T47D (cell line): ENCODE measurements at regions not wholly inside any gene's neighbourhood (a gene's known extent, or its start where the extent isn't known, plus 50 kb on each side); places are given as distances from the start of the nearest gene placed in this dataset.
A peak's percentile ranks its signal among the peaks of the same experiment; 100 is the strongest.

ENCODE experiments used
- DNase-seq, 2 experiments: peaks; one replicate each; pipeline versions ENCODE4 v3.0.0 to v3.0.0-alpha.2; 2011 to 2012; ENCODE audit warnings: low read depth in 1 of 2, low spot score in 1 of 2
- JUND ChIP-seq: IDR thresholded peaks from 2 replicates; pipeline ENCODE4 v1.6.1; 2012; ENCODE audit warnings: low read depth
- in situ Hi-C: cut with HindIII; loops from 2 replicates; pipeline ENCODE4 v1.10.0; 2016; ENCODE audit warnings: low sequenced_read_pairs, low pct_unique_long_range_greater_than_20kb

- in situ Hi-C loops: no loop called here
- peak; percentile 29 to 65 for DNase-seq
- no peak for TF ChIP-seq JUND
These were observed 343.1 kb upstream of the SEMA6D start for GRCh38 chr15:47374222-47374621.

DNA sequence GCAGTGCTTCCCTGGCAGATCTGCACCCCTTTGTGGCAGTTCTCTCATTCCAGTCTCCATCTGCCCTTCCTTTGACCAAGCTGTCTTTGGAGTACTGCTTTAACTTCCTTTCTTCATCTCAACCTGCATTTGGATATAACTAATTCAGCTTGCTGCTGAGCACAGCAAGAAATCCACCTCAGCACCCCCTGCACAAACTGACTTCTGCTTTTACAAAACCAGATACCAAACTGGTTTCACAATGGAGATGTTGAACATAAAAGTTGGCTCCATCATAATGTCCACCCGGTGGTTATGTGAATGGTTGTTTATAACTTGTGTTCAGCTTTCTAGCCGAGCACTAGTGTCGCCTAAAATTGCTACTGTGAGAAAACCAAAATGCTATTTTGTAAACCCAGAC lies 341.1 kb upstream of the SEMA6D start:
- DNase-seq: no peak
- in situ Hi-C loops: no loop called here
- no peak for TF ChIP-seq JUND

- no peak for TF ChIP-seq JUND
These were observed 339.8 kb upstream of the SEMA6D start for GRCh38 chr15:47377465-47377864.

DNA sequence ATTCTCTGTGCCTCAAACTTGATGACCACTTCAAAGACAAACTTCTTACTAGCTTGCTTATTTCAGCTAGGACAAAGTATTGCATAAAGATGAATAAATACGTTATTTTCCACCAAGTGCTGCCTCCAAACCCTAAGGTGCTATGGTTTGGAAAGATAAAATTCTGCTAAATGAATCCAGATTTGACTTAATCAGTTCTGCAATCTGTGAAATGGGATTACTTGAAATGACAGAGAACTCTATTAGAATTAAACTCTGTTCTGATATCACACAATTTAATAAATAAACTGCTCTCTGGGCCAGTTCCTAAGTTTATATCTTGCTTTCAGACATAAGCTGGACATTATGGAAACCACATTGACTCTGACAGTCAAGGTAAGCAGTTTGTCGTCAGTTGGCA lies 338.8 kb upstream of the SEMA6D start:
- no peak for TF ChIP-seq JUND
- in situ Hi-C loops: no loop called here
- DNase-seq: no peak

More at GRCh38 chr15:47377465-47377864, 339.8 kb upstream of the SEMA6D start:
- in situ Hi-C loops: no loop called here
- DNase-seq: no peak

- DNase-seq: no peak
- TF ChIP-seq JUND: no peak
- in situ Hi-C loops: no loop called here
These were observed 334.2 kb upstream of the SEMA6D start for GRCh38 chr15:47383102-47383501.

DNA sequence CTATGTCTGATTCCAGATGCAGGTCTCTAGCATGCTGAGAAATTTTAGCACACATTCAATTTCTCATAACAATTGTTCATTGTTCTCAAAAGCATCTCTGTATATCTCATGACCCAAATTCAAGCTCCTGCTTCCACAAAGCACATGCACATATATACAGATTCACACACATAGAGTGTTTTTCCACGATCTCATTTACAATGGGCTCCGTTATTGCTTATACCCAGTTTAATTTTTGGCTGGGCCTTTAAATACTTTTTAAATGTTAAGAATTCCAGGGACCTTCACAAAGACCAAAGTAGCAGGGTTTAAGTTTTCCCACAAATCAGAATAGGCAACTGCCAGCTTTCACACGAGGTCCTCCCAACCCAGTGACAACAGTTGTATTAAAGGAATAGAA lies 333.5 kb upstream of the SEMA6D start:
- no peak for DNase-seq
- in situ Hi-C loops: no loop called here
- no peak for TF ChIP-seq JUND

GRCh38 chr15:47384341-47384740 lies 333.0 kb upstream of the SEMA6D start:
- DNase-seq: no peak
- TF ChIP-seq JUND: no peak
- in situ Hi-C loops: no loop called here

- no peak for TF ChIP-seq JUND
- in situ Hi-C loops: no loop called here
- DNase-seq: no peak
These were observed 332.5 kb upstream of the SEMA6D start for GRCh38 chr15:47384776-47385175.

- TF ChIP-seq JUND: no peak
- in situ Hi-C loops: no loop called here
These were observed 330.8 kb upstream of the SEMA6D start for GRCh38 chr15:47386459-47386858.

DNA sequence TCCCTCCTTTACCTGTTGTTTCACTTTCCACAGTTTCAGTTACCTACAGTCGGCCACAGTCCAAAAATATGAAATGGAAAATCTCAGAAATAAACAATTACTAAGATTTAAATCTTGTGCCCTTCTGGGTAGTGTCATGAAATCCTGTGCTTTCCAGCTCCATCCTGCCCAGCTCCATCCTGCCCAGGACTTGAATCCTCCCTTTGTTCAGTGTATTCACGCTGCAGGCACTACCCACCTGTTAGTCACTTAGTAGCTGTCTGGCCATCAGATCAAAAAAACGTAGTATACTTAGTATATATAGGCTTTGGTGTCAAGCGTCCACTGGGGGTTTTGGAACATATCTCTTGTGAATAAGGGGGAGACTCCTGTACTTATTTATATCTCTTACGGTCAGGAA lies 329.0 kb upstream of the SEMA6D start:
- in situ Hi-C loops: no loop called here
- no peak for TF ChIP-seq JUND
- DNase-seq: peak in 1 of 2 experiments; percentile 59

More at GRCh38 chr15:47386459-47386858, 330.8 kb upstream of the SEMA6D start:
- DNase-seq: no peak

DNA sequence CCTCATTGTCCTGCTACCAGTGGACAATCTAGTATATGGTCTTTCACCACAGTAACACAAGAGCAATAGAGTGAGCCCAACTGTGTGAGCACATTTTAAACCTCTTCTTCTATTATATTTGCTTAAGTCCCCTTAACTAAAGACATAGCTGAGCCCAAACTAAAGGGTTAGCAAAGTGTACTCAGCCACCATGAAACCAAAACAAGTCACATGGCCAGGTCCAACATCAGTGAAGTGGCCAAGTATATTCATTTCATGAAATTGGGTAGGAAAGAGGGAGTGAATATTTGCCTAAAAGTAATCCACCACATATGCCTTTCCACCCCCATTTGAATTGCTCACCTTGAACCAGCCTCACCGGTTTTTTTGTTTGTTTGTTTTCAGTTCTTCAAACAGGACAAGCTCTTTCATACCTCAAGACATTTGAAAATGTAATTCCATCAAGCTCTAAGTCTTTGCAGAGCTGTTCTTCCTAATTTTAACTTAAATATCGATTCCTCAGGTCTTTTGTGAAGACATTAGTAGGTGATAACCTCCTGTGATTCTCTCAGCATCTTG lies 327.0 kb upstream of the SEMA6D start:
- TF ChIP-seq JUND: no peak
- in situ Hi-C loops: no loop called here
- DNase-seq: peak in 1 of 2 experiments; percentile 92

DNA sequence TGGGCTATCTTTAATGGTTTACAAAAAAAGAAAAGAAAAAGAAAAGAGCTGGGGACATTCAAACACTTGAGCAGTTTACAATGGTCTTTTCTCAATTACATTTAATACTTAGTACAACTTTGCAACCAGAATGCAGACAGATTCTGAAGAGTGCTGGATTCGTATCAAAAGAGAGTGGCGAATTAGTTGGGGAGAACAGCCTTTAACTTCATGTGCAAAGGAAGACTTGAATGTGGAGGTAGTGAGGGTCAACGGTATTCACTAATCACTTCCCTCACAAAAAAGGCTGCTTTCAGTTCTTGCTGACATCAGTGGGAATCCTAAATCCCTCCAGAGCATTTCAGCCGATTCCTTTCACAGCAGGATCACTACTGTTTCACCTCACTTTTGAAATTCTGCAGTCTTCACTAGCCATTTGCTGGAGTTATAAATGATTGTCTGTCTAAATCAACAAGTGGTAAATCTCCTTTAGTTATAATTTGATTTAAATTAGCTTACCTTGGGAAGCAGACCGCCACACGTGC lies 323.0 kb upstream of the SEMA6D start:
- no peak for TF ChIP-seq JUND
- in situ Hi-C loops: no loop called here
- no peak for DNase-seq

- in situ Hi-C loops: no loop called here
These were observed 322.2 kb upstream of the SEMA6D start for GRCh38 chr15:47395076-47395475.

DNA sequence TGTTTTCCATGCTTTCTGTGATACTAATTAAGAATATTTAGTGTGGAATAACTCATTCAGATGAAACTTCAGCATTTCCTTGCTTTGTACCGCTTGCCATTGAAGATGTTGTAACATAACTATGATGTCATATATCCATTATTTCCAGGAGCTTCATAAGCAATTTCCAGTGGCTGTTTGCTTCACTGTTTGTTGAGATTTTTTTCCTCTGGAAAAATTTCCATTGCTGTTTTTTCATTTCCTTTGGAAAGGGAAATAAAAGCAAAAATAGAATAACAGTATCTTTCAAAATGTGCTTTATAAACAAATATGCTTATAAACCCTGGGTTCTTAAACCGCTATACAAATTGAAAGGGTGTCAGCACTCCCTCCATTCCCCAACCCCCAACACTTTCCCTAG lies 319.6 kb upstream of the SEMA6D start:
- no peak for DNase-seq
- TF ChIP-seq JUND: no peak
- in situ Hi-C loops: no loop called here

More at GRCh38 chr15:47395076-47395475, 322.2 kb upstream of the SEMA6D start:
- DNase-seq: no peak
- TF ChIP-seq JUND: no peak
